Mucosa of stomach (tissue), 1 donor: ENCODE measurements at regions not wholly inside any gene's neighbourhood (a gene's known extent, or its start where the extent isn't known, plus 50 kb on each side); places are given as distances from the start of the nearest gene placed in this dataset.
"Not testable (repeated sequence)": the region's sequence is repeated elsewhere in the genome, so short reads cannot be mapped to it uniquely, and the experiment has no call there.

Experiments
- H3K27me3 ChIP-seq: one replicate; pipeline ENCODE4 v1.7.0; 2013; ENCODE audit warnings: mild to moderate bottlenecking, low read length; ENCODE audit not compliant: control insufficient read depth, insufficient read depth
- H3K36me3 ChIP-seq: one replicate; pipeline ENCODE4 v1.7.0; 2013; ENCODE audit warnings: low read length; ENCODE audit not compliant: control insufficient read depth, insufficient read depth
- H3K4me1 ChIP-seq: one replicate; pipeline ENCODE4 v1.7.0; 2013; ENCODE audit warnings: mild to moderate bottlenecking, low read length; ENCODE audit not compliant: control insufficient read depth, insufficient read depth
- H3K4me3 ChIP-seq: one replicate; pipeline ENCODE4 v1.7.0; 2013; ENCODE audit warnings: low read length
- H3K9ac ChIP-seq: one replicate; pipeline ENCODE4 v1.7.0; 2013; ENCODE audit warnings: mild to moderate bottlenecking, low read length, moderate library complexity
- H3K9me3 ChIP-seq: one replicate; pipeline ENCODE4 v1.7.0; 2013; ENCODE audit warnings: mild to moderate bottlenecking, low read length, moderate library complexity; ENCODE audit not compliant: control insufficient read depth
- donor health status: Pancreatic carcinoma.

DNA sequence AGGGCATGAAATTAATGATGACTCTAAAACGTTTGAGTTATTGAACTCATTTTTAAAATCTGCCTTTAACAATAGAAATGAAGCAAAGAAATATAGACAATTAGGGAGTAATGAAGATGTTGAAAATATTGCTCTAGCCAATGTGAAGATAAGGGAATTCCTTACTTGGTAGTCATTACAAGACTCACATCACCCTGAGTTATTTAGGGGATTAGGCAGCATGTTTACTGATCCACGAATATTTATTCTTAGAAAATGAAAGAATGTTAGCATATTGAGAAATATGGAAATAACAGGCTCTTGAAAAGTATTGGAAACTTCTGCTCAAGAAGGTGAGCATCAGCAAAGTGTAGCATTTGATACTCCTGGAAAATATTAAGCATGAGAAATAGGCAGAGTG lies 398.1 kb upstream of the ARPP21 start:
- no peaks in the 10 kb centered on the region for H3K36me3 ChIP-seq
- no peak overlapping the region for H3K4me3 ChIP-seq
- no peaks in the 10 kb centered on the region for H3K9me3 ChIP-seq
- H3K9ac ChIP-seq: no peak overlapping the region
- no peaks in the 10 kb centered on the region for H3K27me3 ChIP-seq
- H3K4me1 ChIP-seq: no peaks in the 10 kb centered on the region

DNA sequence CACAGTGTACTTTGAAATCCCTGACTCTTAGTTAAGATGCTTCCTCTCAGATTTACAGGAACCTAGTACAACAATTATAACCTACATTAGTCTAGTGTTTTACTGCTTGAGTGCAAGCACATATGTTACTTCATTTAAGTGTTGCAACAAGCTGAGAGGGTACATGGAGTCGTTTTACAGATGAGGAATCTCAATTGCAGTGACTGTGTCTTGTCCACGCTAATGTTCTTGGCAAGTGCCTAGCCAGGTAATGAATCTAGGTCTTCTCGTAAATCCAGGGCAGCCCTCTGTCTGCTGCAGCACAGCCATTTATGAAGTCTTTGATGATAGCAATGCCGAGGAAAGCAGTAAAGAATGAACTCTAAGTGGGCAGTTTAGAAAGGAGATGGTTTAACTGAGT lies 384.4 kb upstream of the ARPP21 start:
- Histone ChIP-seq H3K36me3 (no peaks in the 10 kb centered on the region), H3K9ac (no peak overlapping the region), H3K4me1 (no peaks in the 10 kb centered on the region)

DNA sequence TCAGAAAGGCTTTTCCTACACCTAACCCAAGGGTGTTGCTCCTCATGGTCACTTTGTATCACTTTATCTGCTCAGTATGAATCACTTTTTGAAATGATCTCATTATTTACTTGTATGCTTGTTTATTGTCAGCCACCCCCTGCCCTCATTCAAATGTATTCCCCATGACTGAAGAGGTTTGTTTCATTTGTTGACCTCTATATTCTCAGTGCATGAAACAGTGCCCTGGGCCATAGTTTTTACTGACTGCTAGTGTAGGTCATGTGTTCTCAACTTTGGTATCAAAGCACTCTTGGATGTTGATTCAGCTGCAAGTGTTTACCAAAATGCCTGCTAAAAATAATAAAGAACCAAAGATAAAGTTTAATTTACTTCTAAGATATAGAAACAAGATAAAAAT lies 381.7 kb upstream of the ARPP21 start:
- Histone ChIP-seq H3K4me1 (no peaks in the 10 kb centered on the region), H3K4me3 (no peak overlapping the region), H3K36me3 (no peaks in the 10 kb centered on the region), H3K9ac (no peak overlapping the region), H3K27me3 (no peaks in the 10 kb centered on the region), H3K9me3 (no peaks in the 10 kb centered on the region)

More for the DNA sequence above, 384.4 kb upstream of the ARPP21 start:
- Histone ChIP-seq H3K4me3 (no peak overlapping the region), H3K9me3 (no peaks in the 10 kb centered on the region), H3K27me3 (no peaks in the 10 kb centered on the region)

DNA sequence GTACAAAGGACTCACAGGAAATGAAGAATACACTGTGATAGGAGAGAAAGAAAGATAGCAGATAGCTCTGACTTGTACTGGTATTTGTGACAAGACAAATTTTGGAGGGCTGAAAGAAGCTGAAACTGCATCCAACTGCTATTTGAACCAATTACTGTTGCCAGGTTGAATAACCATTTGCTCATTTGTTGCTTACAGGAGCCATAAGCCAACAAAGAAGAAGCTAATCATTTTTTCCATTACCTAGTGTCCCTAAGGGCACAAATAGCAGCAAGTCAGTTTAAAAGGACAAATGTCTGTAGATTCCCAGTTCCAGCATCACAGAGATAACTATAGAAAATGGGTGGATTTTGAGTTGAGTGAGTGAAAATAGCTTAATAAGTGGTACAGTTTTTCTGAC lies 376.9 kb upstream of the ARPP21 start:
- Histone ChIP-seq H3K4me1 (no peaks in the 10 kb centered on the region), H3K4me3 (no peak overlapping the region), H3K36me3 (no peaks in the 10 kb centered on the region), H3K9me3 (no peaks in the 10 kb centered on the region), H3K9ac (no peak overlapping the region), H3K27me3 (no peaks in the 10 kb centered on the region)

DNA sequence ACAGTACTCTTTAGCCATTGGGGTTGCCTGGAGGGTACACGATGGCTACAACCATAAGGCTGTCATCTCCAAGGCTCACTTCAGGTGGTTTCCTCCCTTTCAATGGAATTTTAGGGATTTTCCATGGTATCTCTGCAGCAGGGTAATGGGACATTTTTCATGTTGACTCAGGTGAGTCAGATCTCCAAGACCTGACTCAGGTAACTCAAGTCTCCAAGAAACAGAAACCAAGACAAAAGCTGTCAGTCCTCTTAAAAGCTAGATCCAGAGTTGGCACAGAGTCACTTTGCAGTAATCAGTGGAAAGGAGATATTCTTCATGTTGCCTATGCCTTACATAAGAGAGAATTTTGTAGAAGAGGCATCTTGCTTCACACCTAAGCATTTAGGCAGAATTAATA lies 375.8 kb upstream of the ARPP21 start:
- no peaks in the 10 kb centered on the region for H3K27me3 ChIP-seq
- H3K9me3 ChIP-seq: no peaks in the 10 kb centered on the region

DNA sequence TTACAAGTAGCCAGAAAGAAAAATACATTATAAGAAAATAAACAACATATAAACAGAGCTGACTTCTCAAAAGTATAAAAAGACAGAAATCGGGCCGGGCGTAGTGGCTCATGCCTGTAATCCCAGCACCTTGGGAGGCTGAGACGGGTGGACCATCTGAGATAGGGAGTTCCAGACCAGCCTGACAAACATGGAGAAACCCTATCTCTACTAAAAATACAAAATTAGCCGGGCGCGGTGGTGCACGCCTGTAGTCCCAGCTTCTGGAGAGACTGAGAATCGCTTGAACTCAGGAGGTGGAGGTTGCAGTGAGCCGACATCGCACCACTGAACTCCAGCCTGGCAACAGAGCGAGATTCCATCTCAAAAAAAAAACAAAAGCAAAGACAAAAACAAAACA lies 373.3 kb upstream of the ARPP21 start:
- H3K36me3 ChIP-seq, H3K4me1 ChIP-seq, H3K27me3 ChIP-seq: not testable (repeated sequence)

More for the DNA sequence above, 375.8 kb upstream of the ARPP21 start:
- Histone ChIP-seq H3K36me3 (no peaks in the 10 kb centered on the region), H3K4me1 (no peaks in the 10 kb centered on the region), H3K4me3 (no peak overlapping the region), H3K9ac (no peak overlapping the region)

DNA sequence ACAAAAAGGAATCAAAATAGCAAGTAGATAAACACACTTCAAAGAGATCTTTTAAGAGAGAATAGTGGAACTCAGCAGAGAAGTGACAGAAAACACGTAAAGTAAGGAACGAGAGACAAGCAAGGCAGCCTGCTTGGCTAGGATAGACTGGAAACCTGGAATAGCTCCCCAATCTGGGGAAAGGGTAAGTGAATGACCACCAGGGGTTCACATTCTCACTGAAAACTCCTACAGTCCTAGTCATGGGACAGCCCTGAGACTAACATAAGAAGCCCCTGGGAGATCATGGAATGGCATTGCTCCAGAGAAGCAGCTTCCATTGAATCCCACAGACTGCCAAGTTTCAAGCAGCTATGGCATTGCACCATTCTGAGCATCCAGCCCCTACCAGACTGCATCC lies 363.6 kb upstream of the ARPP21 start:
- H3K4me1 ChIP-seq: no peaks in the 10 kb centered on the region
- H3K9me3 ChIP-seq: no peaks in the 10 kb centered on the region
- no peaks in the 10 kb centered on the region for H3K27me3 ChIP-seq
- H3K9ac ChIP-seq: no peak overlapping the region
- H3K36me3 ChIP-seq: no peaks in the 10 kb centered on the region
- no peak overlapping the region for H3K4me3 ChIP-seq

More for the DNA sequence above, 373.3 kb upstream of the ARPP21 start:
- H3K9ac ChIP-seq, H3K9me3 ChIP-seq, H3K4me3 ChIP-seq: not testable (repeated sequence)

DNA sequence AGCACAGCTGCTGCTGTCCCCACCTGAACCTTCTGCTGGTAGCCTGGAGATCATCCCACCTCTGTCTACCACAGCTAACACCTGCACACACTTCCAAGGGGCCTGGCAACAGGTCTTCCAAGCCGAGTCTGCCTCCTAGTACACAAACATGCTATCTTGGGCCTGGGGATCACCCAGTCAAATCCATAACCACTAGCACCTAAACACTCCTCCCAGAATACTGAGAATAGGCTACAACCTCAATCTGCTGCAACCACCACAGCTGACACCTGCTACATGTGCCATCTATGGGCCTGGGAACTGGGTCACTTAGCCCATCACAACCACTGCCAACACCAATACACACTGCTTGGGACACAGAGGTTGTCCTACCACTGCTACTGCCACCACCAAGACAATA lies 362.8 kb upstream of the ARPP21 start:
- H3K27me3 ChIP-seq: no peaks in the 10 kb centered on the region
- H3K4me1 ChIP-seq: no peaks in the 10 kb centered on the region
- H3K9me3 ChIP-seq: no peaks in the 10 kb centered on the region
- H3K36me3 ChIP-seq: no peaks in the 10 kb centered on the region
- no peak overlapping the region for H3K9ac ChIP-seq
- H3K4me3 ChIP-seq: no peak overlapping the region

DNA sequence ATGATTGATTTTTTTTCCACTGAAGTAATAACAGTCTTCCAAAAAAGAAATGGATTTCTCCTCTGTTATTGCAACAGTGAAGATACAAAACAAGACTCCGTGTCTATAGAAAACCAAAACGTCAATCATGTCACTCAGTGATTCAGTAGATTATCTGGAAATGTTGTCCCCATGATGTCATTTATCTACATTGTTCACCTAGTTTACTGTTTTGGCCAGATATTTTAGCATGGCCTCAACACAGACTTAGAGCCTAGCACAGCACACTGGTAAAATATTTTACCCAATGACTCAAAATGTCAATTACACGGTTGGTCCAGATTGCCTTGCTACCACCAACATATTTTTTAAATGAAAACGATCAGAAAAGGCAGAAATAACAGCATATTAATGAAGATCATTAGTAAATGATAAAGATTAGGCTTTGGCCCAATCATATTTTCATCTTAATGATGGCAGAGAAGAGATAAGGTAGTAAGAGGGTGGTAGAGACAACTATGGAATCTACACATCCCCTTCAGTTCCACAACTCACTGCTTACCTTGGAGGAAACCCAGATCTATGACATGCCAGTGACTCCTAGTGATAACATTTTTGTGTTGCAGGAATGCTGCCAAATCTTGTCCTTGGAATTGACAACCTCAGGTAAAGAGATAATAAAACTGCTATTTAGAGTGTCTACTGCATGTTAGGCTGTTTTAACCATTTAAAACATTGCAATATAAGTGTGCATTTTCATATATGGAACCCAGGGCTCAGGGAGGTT lies 347.7 kb upstream of the ARPP21 start:
- Histone ChIP-seq H3K27me3 (no peaks in the 10 kb centered on the region), H3K4me1 (no peaks in the 10 kb centered on the region), H3K4me3 (no peak overlapping the region), H3K9me3 (no peaks in the 10 kb centered on the region), H3K36me3 (no peaks in the 10 kb centered on the region), H3K9ac (no peak overlapping the region)

DNA sequence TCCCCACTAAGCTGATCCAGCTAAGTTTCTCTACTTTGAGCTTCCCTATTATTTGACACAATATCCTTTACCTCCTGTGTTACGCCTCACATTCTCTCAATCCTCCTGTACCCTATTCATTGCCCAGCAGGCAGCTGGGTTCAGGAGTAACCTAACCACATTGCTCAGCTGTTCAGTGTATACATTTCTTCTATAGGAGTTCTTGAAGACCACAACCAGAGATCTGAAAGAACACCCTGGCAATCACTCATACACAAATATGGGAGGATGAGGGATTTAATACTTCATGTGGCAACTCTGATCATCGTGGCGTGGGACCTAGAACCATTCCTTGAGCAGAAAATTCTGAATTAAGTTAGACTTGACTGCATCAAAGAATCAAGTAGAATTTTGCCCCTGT lies 346.8 kb upstream of the ARPP21 start:
- Histone ChIP-seq H3K27me3 (no peaks in the 10 kb centered on the region), H3K4me3 (no peak overlapping the region), H3K9me3 (no peaks in the 10 kb centered on the region)

DNA sequence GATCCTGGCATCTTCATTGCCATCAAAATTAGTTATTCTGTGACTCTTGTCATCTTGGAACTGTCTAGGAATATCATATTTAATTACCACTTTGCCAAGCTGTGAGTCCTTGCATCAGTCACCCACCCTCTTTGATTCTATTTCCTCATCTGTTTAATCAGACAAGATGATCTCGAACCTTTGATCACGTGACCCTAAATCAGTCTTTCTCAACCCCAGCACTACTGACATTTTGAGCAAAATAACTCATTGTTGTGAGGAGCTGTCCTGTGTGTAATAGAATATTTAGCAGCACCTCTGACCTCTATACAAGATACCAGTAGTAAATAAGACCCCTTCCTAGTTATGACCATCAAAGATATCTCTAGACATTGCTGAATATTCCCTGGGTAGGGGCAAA lies 343.4 kb upstream of the ARPP21 start:
- Histone ChIP-seq H3K4me1 (no peaks in the 10 kb centered on the region), H3K9ac (no peak overlapping the region), H3K27me3 (no peaks in the 10 kb centered on the region), H3K36me3 (no peaks in the 10 kb centered on the region), H3K4me3 (no peak overlapping the region), H3K9me3 (no peaks in the 10 kb centered on the region)

More for the DNA sequence above, 346.8 kb upstream of the ARPP21 start:
- Histone ChIP-seq H3K9ac (no peak overlapping the region), H3K36me3 (no peaks in the 10 kb centered on the region), H3K4me1 (no peaks in the 10 kb centered on the region)

DNA sequence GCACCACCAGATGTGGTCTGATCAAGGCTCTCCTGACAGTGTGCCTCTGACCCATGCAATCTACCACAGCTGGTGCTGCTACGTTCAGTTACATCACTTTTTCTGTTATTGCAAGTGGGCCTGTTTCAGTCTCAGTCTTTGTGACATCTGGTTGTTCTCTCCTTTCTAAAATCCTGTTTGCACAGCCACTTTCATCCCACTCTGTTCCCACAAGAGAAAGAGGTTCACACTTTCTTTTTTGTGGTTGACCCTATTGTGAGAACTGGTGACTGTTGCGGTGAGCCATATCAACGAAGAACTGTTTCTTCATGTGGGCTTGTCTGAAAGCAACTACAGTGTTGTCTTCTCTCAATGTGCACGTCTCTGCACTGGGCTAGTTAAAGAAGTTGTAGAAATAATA lies 342.8 kb upstream of the ARPP21 start:
- H3K9ac ChIP-seq: no peak overlapping the region
- H3K27me3 ChIP-seq: no peaks in the 10 kb centered on the region
- H3K4me1 ChIP-seq: no peaks in the 10 kb centered on the region
- H3K36me3 ChIP-seq: no peaks in the 10 kb centered on the region
- H3K9me3 ChIP-seq: no peaks in the 10 kb centered on the region
- no peak overlapping the region for H3K4me3 ChIP-seq

DNA sequence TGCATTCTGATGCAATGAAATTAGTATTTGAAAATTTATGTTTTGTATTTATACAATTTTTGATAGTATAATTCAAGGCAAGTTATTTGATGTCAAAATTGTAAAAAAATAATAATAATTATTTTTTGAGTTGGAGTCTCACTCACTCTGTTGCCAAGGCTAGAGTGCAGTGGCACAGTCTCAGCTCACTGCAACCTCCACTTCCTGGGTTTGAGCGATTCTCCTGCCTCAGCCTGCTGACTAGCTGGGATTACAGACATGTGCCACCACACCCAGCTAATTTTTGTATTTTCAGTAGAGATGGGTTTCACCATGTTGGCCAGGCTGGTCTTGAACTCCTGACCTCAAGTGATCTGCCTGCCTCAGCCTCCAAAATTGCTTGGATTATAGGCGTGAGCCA lies 342.4 kb upstream of the ARPP21 start:
- H3K4me3 ChIP-seq, H3K27me3 ChIP-seq, H3K36me3 ChIP-seq, H3K4me1 ChIP-seq, H3K9me3 ChIP-seq, H3K9ac ChIP-seq: not testable (repeated sequence)
